Esophagus muscularis mucosa (tissue), 3 donors: ENCODE measurements at regions not wholly inside any gene's neighbourhood (a gene's known extent, or its start where the extent isn't known, plus 50 kb on each side); places are given as distances from the start of the nearest gene placed in this dataset.

Experiments used
- CTCF ChIP-seq, 3 experiments: fragments of 200-600 bp in 2 of 3; fragments of 450-650 bp in 1 of 3; sonication (generic) in 2 of 3; IDR thresholded peaks; one replicate each; pipeline ENCODE4 v1.5.1; 2017 to 2019; ENCODE audit warnings: antibody characterized with exemption in 3 of 3, mild to moderate bottlenecking in 2 of 3, moderate library complexity in 1 of 3
- EP300 ChIP-seq: sonication (generic); formaldehyde crosslinking; IDR thresholded peaks from one replicate; pipeline ENCODE4 v1.6.1; 2017; ENCODE audit warnings: antibody characterized with exemption

- no peak for TF ChIP-seq CTCF (IDR thresholded peaks at IDR 0.05)
- TF ChIP-seq EP300, result no peak
These were observed 165.8 kb downstream of the BUD13 start for GRCh38 chr11:116607027-116607426.
